ENCODE measurements at regions not wholly inside any gene's neighbourhood (a gene's known extent, or its start where the extent isn't known, plus 50 kb on each side); places are given as distances from the start of the nearest gene placed in this dataset.

- TF ChIP-seq CTCF (IDR thresholded peaks at IDR 0.05; ENCODE audit: borderline replicate concordance, extremely low read depth, low read length, poor library complexity, severe bottlenecking) (no peak), EZH2 (IDR thresholded peaks at IDR 0.05; ENCODE audit: borderline replicate concordance, low read depth, low read length, severe bottlenecking) (no peak)
Measured at GRCh38 chr14:55889124-55889523, 229.1 kb upstream of the PELI2 start.

All from DND-41 (cell line).